NCI-H2081 (cell line): ENCODE measurements at regions not wholly inside any gene's neighbourhood (a gene's known extent, or its start where the extent isn't known, plus 50 kb on each side); places are given as distances from the start of the nearest gene placed in this dataset.

Source experiments
- DNase-seq, 2 experiments: peaks; one replicate each; lab custom pipeline; 2025; lab: John Stamatoyannopoulos, UW

DNA sequence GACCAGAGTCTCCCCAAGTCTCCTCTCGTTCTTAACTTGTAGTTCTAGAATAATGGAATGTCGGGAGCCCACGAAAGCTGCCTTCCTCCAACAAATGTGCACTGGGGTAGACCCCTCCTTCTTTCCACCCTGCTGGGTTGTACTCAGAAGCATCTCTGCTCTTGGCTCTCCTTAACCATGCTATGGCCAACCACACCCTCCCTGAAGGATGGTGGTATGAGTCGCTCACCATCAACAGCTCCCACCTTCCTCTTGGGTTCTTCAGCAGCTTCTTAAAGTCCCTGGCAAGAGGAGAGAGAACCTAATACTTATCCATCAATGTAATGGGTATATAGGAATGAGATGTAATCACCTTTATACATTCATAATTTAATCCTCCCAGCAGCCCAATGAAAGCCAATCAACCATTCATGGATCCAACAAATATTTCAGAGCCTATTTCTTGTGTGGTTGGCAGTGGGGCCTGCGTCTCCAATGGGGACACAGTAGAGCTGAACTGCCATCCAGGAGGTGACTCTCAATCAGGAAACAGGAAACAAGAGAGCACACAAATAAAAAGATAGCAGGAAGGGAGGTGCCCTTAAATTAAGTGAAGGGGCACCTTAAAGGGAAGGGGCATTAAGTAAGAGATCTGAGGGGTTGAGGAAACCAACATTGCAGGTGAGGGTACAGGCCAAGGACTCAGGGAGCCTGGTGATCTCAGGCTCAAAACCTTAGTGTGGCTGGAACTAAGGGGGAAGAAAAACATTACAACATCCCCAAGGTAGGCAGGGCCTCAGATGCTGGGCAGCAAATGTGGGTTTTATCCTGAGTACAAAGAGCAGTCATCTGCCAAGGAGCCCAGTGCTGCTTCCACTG lies 64.4 kb upstream of the ETS2 start:
- no peak for DNase-seq

DNA sequence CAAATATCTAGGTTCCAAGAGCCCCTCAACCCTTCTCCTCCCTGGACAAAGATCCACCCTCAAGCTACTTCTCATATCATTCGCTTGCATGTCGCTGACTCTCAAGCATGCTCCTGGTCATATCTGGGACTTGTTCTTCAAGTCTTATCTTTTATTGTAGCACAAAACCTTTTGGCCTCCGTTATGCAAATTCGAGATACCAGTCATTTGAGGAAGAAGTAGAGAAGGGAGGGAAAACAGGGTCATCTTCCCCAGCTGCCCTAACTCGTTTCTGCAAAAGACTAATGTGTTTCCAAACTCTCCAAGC lies 63.8 kb upstream of the ETS2 start:
- no peak for DNase-seq

DNA sequence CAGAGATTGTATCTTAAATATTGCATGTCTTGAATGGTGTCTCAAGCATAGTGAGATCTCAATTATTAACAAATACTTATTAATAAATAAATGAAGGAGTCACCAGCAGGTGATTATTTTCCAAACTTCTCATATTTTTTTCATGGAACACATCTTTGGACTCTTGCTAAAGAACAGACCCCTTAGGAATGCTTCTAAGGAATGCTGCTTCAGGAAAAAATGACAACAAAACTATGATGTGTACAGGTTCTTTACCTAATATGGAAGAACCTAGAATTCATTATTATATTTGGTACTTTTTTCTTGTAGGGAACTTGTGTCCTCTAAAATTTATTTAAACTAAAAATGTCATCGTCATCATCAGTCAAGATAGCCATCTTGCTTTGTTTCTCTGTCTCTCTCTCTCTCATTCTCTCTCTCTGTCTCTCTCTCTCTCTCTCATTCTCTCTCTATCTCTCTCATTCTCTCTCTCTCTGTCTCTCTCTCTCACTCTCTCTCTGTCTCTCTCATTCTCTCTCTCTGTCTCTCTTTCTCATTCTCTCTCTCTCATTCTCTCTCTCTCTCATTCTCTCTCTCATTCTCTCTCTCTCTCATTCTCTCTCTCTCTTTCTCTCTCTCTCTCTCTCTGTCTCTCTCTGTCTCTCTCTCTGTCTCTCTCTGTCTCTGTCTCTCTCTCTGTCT lies 63.0 kb upstream of the ETS2 start:
- DNase-seq: no peak

DNA sequence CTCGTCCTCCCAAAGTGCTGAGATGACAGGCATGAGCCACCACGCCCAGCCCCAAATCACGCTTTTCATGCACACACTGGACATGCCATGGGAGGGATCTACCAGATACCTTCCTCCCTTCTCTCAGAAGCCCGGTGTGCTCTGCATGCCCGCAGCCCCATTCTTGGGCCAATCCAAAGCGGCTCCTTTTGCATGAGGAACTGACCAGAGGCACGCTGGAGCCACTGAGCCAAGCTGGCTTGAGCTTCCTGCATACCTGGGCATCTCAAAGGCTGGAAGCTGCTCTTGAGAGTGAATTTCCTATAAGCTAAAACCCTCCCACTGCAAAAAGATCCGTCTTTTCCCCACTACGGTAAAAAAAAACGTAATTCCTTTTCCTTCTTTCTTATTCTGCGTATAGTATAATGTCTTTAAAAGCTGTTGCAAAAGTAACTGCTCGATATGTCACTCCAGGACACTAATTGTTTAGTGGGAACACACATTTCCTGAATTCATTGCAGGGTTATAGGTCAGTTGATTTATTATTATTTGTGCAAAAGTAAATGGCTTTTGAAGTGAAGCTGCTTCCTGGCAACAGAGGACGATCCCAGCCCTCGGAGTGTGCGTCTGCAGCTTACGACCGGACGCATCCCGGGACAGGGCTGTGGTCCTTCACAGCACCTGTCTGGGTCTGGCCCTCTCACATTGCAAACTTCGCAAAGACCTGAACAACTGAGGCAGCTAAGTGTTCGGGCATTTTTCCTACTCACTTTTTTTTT lies 61.8 kb upstream of the ETS2 start:
- DNase-seq: no peak

DNA sequence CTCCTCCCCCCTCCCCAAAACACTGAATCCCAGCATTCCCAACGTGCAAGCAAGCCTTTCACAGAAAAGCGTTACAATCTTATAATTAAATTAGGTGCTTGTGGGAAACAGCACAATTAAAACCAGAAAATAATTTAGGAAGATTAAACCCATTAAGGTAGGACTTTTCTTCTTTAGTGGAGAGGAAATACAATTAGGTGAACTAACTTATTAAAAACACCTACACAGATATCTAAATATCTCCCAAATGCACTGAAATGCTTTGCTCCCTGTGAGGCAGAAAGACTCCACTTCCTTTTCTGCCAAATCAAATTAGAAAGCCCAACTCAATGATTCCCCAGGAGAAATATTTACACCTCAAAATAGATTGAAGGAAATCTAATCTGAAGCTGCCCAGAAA lies 60.9 kb upstream of the ETS2 start:
- no peak for DNase-seq

DNA sequence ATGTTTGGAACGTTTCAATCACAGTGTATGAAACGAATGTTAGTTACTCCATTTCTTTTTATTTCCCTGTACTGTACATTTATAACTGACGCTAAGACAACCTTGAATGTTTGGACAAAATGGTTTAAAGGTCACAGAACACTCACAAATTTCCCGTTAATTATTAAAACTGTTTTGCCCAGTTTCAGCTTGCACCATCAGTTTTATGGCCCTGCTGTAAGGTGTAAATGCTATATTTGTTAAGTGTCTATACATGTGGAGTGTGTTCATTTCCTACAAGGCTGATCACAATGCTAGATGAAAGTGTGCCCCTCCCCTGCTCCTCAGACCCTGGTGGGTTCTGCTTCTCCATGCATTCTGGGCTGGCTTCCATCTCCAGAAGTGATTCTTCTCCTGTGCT lies 57.9 kb upstream of the ETS2 start:
- DNase-seq: no peak

DNA sequence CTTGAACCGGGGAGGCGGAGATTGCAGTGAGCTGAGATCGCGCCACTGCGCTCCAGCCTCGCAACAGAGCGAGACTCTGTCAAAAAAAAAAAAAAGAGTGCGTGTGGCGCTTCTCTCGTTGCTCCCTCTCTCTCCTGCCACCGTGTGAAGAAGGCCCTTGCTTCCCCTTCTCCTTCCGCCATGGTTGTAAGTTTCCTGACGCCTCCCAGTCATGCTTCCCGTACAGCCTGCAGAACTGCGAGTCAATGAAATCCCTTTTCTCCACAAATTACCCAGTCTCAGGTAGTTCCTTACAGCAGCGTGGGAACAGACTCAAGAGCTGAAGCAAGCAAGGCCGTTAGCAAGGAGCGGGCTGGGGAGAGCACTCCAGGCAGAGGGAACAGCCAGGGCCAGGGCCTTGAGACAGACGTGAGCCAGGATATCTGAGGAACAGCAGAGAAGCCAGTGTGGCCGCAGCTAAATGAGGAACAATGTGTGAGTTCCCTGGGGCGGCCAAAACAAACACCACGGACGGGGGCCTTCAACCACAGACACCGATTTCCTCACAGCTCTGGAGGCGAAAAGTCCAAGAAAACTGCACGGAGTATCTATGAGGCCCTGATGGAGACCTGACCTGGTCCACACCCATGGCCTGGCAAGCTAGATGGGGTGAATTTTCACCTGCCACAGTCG lies 54.2 kb upstream of the ETS2 start:
- no peak for DNase-seq

DNA sequence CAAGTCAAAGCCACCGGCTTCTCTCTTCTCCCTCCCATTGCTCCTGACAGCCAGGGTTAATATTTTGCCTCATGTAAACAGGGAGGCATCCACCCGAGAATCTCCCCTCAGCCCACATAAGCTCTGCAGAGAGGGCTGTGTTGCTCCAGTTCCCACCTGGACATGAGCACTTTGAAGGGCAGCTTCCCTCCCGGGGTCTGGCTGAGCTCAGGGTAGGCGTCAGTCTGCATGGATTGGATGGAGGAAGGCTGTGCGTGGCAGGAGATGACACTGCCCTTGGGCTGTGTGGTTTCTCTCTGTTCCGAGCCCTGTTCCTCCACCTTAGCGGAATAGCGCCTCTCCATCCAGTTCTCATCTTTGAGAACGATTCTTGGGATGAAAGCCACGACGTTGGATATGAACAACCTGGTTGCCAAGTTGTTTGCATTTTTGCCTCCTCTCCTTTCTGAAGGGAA lies 53.7 kb upstream of the ETS2 start:
- DNase-seq: no peak

DNA sequence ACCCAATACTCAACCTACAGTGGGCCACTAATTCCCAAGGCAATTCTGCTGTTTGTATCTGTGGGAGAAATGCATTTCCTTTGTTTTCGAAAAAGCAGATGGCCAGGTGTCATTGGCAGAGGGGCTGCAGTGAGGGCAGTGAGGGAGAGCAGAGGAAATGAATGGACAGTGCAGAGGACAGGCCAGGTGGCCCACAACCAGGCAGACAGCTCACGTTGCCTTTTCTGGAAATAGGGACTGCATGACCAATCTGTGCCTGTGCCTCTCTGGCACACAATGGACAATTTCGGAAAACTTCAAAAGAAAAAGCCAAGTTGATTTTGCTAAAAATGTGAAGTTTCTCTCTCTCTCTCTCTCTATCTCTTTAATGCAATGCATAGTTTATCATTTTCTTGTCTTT lies 52.6 kb upstream of the ETS2 start:
- no peak for DNase-seq

DNA sequence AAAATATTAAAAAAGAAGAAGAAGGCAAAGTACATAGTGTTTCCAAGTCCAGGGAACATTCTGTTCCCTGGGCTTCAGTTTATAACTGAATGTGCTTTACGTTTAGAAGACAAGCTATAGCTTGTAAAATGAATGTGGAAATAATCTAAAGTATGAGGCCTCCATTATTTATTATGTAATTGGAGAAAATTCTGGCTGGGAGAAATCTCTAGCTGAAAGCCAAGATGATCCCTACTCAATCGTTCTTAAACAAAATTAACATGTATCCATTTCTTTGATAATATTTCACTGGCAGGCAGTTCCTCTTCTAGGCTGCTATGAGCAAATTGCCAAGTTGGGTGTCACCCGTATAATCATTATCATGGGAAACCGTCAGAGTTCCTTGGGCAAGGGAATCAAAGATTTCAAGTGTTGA lies 52.2 kb upstream of the ETS2 start:
- DNase-seq: no peak
